ENCODE measurements at regions not wholly inside any gene's neighbourhood (a gene's known extent, or its start where the extent isn't known, plus 50 kb on each side); places are given as distances from the start of the nearest gene placed in this dataset.

- TF ChIP-seq, protein P1, sequence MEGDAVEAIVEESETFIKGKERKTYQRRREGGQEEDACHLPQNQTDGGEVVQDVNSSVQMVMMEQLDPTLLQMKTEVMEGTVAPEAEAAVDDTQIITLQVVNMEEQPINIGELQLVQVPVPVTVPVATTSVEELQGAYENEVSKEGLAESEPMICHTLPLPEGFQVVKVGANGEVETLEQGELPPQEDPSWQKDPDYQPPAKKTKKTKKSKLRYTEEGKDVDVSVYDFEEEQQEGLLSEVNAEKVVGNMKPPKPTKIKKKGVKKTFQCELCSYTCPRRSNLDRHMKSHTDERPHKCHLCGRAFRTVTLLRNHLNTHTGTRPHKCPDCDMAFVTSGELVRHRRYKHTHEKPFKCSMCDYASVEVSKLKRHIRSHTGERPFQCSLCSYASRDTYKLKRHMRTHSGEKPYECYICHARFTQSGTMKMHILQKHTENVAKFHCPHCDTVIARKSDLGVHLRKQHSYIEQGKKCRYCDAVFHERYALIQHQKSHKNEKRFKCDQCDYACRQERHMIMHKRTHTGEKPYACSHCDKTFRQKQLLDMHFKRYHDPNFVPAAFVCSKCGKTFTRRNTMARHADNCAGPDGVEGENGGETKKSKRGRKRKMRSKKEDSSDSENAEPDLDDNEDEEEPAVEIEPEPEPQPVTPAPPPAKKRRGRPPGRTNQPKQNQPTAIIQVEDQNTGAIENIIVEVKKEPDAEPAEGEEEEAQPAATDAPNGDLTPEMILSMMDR (IDR thresholded peaks at IDR 0.05 in 2 of 3, conservative IDR thresholded peaks at IDR 0.05 in 1 of 3; ENCODE audit: control insufficient read depth in 2 of 3, extremely low read depth in 1 of 3, insufficient read depth in 1 of 3, low read depth in 3 of 3, low read length in 3 of 3) = no peak
- TF ChIP-seq, protein P2, sequence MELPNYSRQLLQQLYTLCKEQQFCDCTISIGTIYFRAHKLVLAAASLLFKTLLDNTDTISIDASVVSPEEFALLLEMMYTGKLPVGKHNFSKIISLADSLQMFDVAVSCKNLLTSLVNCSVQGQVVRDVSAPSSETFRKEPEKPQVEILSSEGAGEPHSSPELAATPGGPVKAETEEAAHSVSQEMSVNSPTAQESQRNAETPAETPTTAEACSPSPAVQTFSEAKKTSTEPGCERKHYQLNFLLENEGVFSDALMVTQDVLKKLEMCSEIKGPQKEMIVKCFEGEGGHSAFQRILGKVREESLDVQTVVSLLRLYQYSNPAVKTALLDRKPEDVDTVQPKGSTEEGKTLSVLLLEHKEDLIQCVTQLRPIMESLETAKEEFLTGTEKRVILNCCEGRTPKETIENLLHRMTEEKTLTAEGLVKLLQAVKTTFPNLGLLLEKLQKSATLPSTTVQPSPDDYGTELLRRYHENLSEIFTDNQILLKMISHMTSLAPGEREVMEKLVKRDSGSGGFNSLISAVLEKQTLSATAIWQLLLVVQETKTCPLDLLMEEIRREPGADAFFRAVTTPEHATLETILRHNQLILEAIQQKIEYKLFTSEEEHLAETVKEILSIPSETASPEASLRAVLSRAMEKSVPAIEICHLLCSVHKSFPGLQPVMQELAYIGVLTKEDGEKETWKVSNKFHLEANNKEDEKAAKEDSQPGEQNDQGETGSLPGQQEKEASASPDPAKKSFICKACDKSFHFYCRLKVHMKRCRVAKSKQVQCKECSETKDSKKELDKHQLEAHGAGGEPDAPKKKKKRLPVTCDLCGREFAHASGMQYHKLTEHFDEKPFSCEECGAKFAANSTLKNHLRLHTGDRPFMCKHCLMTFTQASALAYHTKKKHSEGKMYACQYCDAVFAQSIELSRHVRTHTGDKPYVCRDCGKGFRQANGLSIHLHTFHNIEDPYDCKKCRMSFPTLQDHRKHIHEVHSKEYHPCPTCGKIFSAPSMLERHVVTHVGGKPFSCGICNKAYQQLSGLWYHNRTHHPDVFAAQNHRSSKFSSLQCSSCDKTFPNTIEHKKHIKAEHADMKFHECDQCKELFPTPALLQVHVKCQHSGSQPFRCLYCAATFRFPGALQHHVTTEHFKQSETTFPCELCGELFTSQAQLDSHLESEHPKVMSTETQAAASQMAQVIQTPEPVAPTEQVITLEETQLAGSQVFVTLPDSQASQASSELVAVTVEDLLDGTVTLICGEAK (IDR thresholded peaks at IDR 0.05; ENCODE audit: borderline replicate concordance) = no peak
- TF ChIP-seq POLR2A (IDR thresholded peaks at IDR 0.05; ENCODE audit: low read depth, low read length) (no peak), JUND (IDR thresholded peaks at IDR 0.05; ENCODE audit: low read depth, low read length) (no peak), PRDM15 (CRISPR knock-in tag; IDR thresholded peaks at IDR 0.05) (no peak), TAF1 (IDR thresholded peaks at IDR 0.05; ENCODE audit: borderline replicate concordance, low read depth, low read length) (no peak), POLR2AphosphoS2 (IDR thresholded peaks at IDR 0.05; ENCODE audit: low read depth, low read length) (no peak), RCOR1 (conservative IDR thresholded peaks at IDR 0.05; ENCODE audit: low read depth, low read length) (no peak), POLR2AphosphoS5 (IDR thresholded peaks at IDR 0.05; ENCODE audit: low read length) (no peak), RAD21 (IDR thresholded peaks at IDR 0.05; ENCODE audit: insufficient read depth, low read depth, low read length) (no peak)
- TF ChIP-seq, protein P3, sequence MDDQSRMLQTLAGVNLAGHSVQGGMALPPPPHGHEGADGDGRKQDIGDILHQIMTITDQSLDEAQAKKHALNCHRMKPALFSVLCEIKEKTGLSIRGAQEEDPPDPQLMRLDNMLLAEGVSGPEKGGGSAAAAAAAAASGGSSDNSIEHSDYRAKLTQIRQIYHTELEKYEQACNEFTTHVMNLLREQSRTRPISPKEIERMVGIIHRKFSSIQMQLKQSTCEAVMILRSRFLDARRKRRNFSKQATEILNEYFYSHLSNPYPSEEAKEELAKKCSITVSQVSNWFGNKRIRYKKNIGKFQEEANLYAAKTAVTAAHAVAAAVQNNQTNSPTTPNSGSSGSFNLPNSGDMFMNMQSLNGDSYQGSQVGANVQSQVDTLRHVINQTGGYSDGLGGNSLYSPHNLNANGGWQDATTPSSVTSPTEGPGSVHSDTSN (IDR thresholded peaks at IDR 0.05; ENCODE audit: insufficient replicate concordance, low read depth, low read length) = no peak
Measured at GRCh38 chr21:15528346-15528745, 201.4 kb upstream of the USP25 start.
